ENCODE measurements at regions not wholly inside any gene's neighbourhood (a gene's known extent, or its start where the extent isn't known, plus 50 kb on each side); places are given as distances from the start of the nearest gene placed in this dataset.

GRCh38 chr1:224873434-224874369 is 55.8 kb upstream of the DNAH14 start (continued):
- no peak for TF ChIP-seq CHD7 (IDR thresholded peaks at IDR 0.05; ENCODE audit: insufficient replicate concordance, low read length)
- no peak for TF ChIP-seq RFX5 (IDR thresholded peaks at IDR 0.05; ENCODE audit: borderline replicate concordance, low read depth, low read length)
- TF ChIP-seq, protein P1, sequence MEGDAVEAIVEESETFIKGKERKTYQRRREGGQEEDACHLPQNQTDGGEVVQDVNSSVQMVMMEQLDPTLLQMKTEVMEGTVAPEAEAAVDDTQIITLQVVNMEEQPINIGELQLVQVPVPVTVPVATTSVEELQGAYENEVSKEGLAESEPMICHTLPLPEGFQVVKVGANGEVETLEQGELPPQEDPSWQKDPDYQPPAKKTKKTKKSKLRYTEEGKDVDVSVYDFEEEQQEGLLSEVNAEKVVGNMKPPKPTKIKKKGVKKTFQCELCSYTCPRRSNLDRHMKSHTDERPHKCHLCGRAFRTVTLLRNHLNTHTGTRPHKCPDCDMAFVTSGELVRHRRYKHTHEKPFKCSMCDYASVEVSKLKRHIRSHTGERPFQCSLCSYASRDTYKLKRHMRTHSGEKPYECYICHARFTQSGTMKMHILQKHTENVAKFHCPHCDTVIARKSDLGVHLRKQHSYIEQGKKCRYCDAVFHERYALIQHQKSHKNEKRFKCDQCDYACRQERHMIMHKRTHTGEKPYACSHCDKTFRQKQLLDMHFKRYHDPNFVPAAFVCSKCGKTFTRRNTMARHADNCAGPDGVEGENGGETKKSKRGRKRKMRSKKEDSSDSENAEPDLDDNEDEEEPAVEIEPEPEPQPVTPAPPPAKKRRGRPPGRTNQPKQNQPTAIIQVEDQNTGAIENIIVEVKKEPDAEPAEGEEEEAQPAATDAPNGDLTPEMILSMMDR (IDR thresholded peaks at IDR 0.05; ENCODE audit: control extremely low read depth in 1 of 3, insufficient read depth in 1 of 3, low read depth in 1 of 3, low read length in 3 of 3), result no peak
- TF ChIP-seq RBBP5 (IDR thresholded peaks at IDR 0.05; ENCODE audit: borderline replicate concordance, low read depth, low read length), result no peak
- TF ChIP-seq CHD1 (IDR thresholded peaks at IDR 0.05; ENCODE audit: low read depth, low read length), result no peak
- TF ChIP-seq, protein P2, sequence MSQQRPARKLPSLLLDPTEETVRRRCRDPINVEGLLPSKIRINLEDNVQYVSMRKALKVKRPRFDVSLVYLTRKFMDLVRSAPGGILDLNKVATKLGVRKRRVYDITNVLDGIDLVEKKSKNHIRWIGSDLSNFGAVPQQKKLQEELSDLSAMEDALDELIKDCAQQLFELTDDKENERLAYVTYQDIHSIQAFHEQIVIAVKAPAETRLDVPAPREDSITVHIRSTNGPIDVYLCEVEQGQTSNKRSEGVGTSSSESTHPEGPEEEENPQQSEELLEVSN (IDR thresholded peaks at IDR 0.05), result no peak
